ENCODE measurements at regions not wholly inside any gene's neighbourhood (a gene's known extent, or its start where the extent isn't known, plus 50 kb on each side); places are given as distances from the start of the nearest gene placed in this dataset.

DNA sequence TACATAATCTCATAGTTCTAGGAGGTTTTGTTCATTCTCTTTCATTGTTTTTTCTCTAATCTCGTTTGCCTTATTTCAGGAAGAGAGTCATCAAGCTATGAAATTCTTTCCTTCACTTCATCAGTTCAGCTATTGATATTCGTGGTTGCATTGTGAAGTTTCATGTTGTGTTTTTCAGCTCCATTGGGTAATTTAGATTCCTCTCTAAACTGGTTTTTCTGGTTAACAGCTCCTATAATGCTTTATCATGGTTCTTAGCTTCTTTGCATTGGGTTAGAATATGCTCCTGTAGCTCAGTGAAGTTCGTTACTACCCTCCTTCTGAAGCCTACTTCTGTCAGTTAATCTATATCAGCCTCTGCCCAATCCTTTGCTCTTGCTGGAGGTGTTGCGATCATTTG lies 69.4 kb upstream of the CD96 start (continued):
- no peak for TF ChIP-seq ARID4B (CRISPR knock-in tag; IDR thresholded peaks at IDR 0.05)
- TF ChIP-seq RAD51 (IDR thresholded peaks at IDR 0.05; ENCODE audit: borderline replicate concordance, low read depth) = no peak
- no peak for TF ChIP-seq ARID1B (IDR thresholded peaks at IDR 0.05)
- no peak for TF ChIP-seq ZNF347 (CRISPR knock-in tag; IDR thresholded peaks at IDR 0.05; ENCODE audit: low read depth)

DNA sequence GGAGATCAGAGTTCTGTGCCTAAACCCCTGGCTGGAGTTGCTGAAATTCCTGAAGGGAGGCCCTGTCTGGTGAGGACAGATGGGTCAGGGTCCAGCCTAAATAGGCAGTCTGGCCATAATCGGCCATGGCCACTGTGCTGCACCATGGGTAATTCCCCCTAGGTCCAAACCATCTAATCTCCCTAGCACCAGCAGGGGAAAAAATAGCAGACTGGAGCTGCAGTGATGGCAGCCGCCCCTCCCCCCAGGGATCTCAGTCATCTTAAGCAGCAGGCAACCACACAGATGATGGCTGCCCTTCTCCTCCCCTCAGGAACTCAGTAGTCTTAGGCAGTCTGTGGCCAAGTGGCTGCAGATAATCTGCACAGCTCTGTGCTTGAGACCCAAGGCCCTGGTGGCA lies 68.4 kb upstream of the CD96 start:
- H3K27ac ChIP-seq (ENCODE audit: extremely low read depth, low read depth, low read length) = no peak overlapping the region
- in situ Hi-C loops (cut with MboI) (no loop called here), intact Hi-C loops (cut with micrococcal nuclease) (no loop called here)
- no peaks in the 10 kb centered on the region for H4K20me1 ChIP-seq (replicated peaks; ENCODE audit: control insufficient read depth, insufficient read depth, low read length)
- DNase-seq (ENCODE audit: extremely low read depth in 1 of 4, low spot score in 3 of 4) (peak in 1 of 4 experiments; percentile 3), FAIRE-seq (no peak), ATAC-seq (no peak)
- no peaks in the 10 kb centered on the region for H3K9me3 ChIP-seq (replicated peaks; ENCODE audit: control insufficient read depth, insufficient read depth, low read depth, low read length)
- ChIA-PET POLR2A (no interaction called here), CTCF (ENCODE audit: low intra/inter-chr PET ratio) (no interaction called here)
- no peak for TF ChIP-seq ZBTB17 (CRISPR knock-in tag; IDR thresholded peaks at IDR 0.05)
- TF ChIP-seq, protein P1, sequence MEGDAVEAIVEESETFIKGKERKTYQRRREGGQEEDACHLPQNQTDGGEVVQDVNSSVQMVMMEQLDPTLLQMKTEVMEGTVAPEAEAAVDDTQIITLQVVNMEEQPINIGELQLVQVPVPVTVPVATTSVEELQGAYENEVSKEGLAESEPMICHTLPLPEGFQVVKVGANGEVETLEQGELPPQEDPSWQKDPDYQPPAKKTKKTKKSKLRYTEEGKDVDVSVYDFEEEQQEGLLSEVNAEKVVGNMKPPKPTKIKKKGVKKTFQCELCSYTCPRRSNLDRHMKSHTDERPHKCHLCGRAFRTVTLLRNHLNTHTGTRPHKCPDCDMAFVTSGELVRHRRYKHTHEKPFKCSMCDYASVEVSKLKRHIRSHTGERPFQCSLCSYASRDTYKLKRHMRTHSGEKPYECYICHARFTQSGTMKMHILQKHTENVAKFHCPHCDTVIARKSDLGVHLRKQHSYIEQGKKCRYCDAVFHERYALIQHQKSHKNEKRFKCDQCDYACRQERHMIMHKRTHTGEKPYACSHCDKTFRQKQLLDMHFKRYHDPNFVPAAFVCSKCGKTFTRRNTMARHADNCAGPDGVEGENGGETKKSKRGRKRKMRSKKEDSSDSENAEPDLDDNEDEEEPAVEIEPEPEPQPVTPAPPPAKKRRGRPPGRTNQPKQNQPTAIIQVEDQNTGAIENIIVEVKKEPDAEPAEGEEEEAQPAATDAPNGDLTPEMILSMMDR (IDR thresholded peaks at IDR 0.05 in 2 of 3, conservative IDR thresholded peaks at IDR 0.05 in 1 of 3; ENCODE audit: insufficient read depth in 2 of 3, low read depth in 1 of 3, low read length in 3 of 3) = 0 out of 6 replicates have a peak, but pooled peaks of 1 of the 3 experiments have one; percentile 2
- no peak for TF ChIP-seq ATF6 (CRISPR knock-in tag; IDR thresholded peaks at IDR 0.05)
- no peak overlapping the region for H2AFZ ChIP-seq (ENCODE audit: low read depth, low read length)
- no peaks in the 10 kb centered on the region for H3K9me1 ChIP-seq (ENCODE audit: control insufficient read depth, insufficient read depth, low read length)
- no peaks in the 10 kb centered on the region for H3K4me1 ChIP-seq (replicated peaks in 1 of 2; ENCODE audit: control insufficient read depth in 2 of 2, insufficient read depth in 2 of 2, low read length in 2 of 2)
- no peak overlapping the region for H3K9ac ChIP-seq (ENCODE audit: insufficient read depth in 1 of 2, low read depth in 2 of 2, low read length in 2 of 2)
- no peak overlapping the region for H3K4me2 ChIP-seq (ENCODE audit: insufficient read depth, low read length)
- H3K4me3 ChIP-seq = no peak overlapping the region
- BruUV-seq (replicated peaks) = no TSS peak
- H3K27me3 ChIP-seq (ENCODE audit: control insufficient read depth in 2 of 2, insufficient read depth in 2 of 2, low read length in 2 of 2) = no peaks in the 10 kb centered on the region
- 0% methylated on average over 2 of the region's 2 CpGs for WGBS (ENCODE audit: insufficient coverage, low coverage, missing lambda C conversion rate)
- no peaks in the 10 kb centered on the region for H3K36me3 ChIP-seq (ENCODE audit: control insufficient read depth, insufficient read depth, low read length)
- no peaks in the 10 kb centered on the region for H3K79me2 ChIP-seq (ENCODE audit: control insufficient read depth, insufficient read depth, low read length)
